GM21515 (cell line): ENCODE measurements at regions not wholly inside any gene's neighbourhood (a gene's known extent, or its start where the extent isn't known, plus 50 kb on each side); places are given as distances from the start of the nearest gene placed in this dataset.

Source experiments
- ATAC-seq: cut with Tn5 transposase; IDR thresholded peaks from one replicate; pipeline ENCODE4 v1.9.1; 2021; ENCODE audit not compliant: unreplicated experiment

- ATAC-seq, result no peak
Observed at GRCh38 chr11:16685914-16686313, 52.5 kb upstream of the C11orf58 start.

GRCh38 chr11:16678466-16679116, 59.9 kb upstream of the C11orf58 start:
- ATAC-seq, result no peak

- ATAC-seq, result no peak
Observed at GRCh38 chr11:16669799-16670415, 68.5 kb upstream of the C11orf58 start.

- no peak for ATAC-seq
Observed at GRCh38 chr11:16632295-16633200, 105.9 kb upstream of the C11orf58 start.

- ATAC-seq, result no peak
Observed at GRCh38 chr11:16630651-16631050, 107.8 kb upstream of the C11orf58 start.

- no peak for ATAC-seq
Observed at GRCh38 chr11:16618431-16618830, 120.0 kb upstream of the C11orf58 start.

- no peak for ATAC-seq
Observed at GRCh38 chr11:16615480-16615879, 123.0 kb upstream of the C11orf58 start.

GRCh38 chr11:16613512-16614381, 124.7 kb upstream of the C11orf58 start:
- ATAC-seq, result peak; percentile 100

- no peak for ATAC-seq
Observed at GRCh38 chr11:16613262-16613511, 125.3 kb upstream of the C11orf58 start.

GRCh38 chr11:16612566-16613261, 125.7 kb upstream of the C11orf58 start:
- no peak for ATAC-seq

GRCh38 chr11:16611926-16612565, 126.4 kb upstream of the C11orf58 start:
- ATAC-seq, result no peak

GRCh38 chr11:16611401-16611921, 127.0 kb upstream of the C11orf58 start:
- ATAC-seq, result no peak

GRCh38 chr11:16610738-16611388, 127.6 kb upstream of the C11orf58 start:
- no peak for ATAC-seq

GRCh38 chr11:16610213-16610737, 128.2 kb upstream of the C11orf58 start:
- ATAC-seq, result no peak

GRCh38 chr11:16609769-16610168, 128.7 kb upstream of the C11orf58 start:
- ATAC-seq, result no peak

GRCh38 chr11:16607675-16608644, 130.5 kb upstream of the C11orf58 start:
- no peak for ATAC-seq

GRCh38 chr11:16606784-16607674, 131.4 kb upstream of the C11orf58 start:
- ATAC-seq, result no peak
